HFF-Myc (cell line): ENCODE measurements at regions not wholly inside any gene's neighbourhood (a gene's known extent, or its start where the extent isn't known, plus 50 kb on each side); places are given as distances from the start of the nearest gene placed in this dataset.
A peak's percentile ranks its signal among the peaks of the same experiment; 100 is the strongest.

Experiments
- DNase-seq: peaks from one replicate; pipeline ENCODE4 v3.0.0-alpha.2; 2011; ENCODE audit warnings: low read depth; ENCODE audit errors: extremely low read depth
- H3K4me3 ChIP-seq: replicated peaks from 2 replicates; pipeline ENCODE4 v1.5.1; 2011; ENCODE audit warnings: low read depth, mild to moderate bottlenecking, control low read depth, low read length
- CTCF ChIP-seq: IDR thresholded peaks from 2 replicates; pipeline ENCODE4 v1.5.1; 2012; ENCODE audit warnings: mild to moderate bottlenecking, low read depth, low read length, control low read depth; ENCODE audit errors: missing control alignments

GRCh38 chr7:106772655-106773108 lies 92.4 kb upstream of the PIK3CG start:
- no peak for TF ChIP-seq CTCF
- DNase-seq, result no peak
- no peak overlapping the region for H3K4me3 ChIP-seq

- TF ChIP-seq CTCF, result no peak
- no peak for DNase-seq
- no peak overlapping the region for H3K4me3 ChIP-seq
These were observed 91.9 kb upstream of the PIK3CG start for GRCh38 chr7:106773228-106773627.

GRCh38 chr7:106773721-106774120 lies 91.4 kb upstream of the PIK3CG start:
- no peak overlapping the region for H3K4me3 ChIP-seq
- no peak for DNase-seq

GRCh38 chr7:106774213-106774767 lies 90.8 kb upstream of the PIK3CG start:
- DNase-seq, result no peak
- no peak overlapping the region for H3K4me3 ChIP-seq
- no peak for TF ChIP-seq CTCF

More at GRCh38 chr7:106773721-106774120, 91.4 kb upstream of the PIK3CG start:
- no peak for TF ChIP-seq CTCF

- DNase-seq, result no peak
- H3K4me3 ChIP-seq, result no peak overlapping the region
These were observed 90.1 kb upstream of the PIK3CG start for GRCh38 chr7:106774768-106775551.

GRCh38 chr7:106775552-106775936 lies 89.5 kb upstream of the PIK3CG start:
- DNase-seq, result peak; percentile 70
- no peak for TF ChIP-seq CTCF
- H3K4me3 ChIP-seq, result no peak overlapping the region

More at GRCh38 chr7:106774768-106775551, 90.1 kb upstream of the PIK3CG start:
- no peak for TF ChIP-seq CTCF
